IPS-NIHi7 (cell line): ENCODE measurements at regions not wholly inside any gene's neighbourhood (a gene's known extent, or its start where the extent isn't known, plus 50 kb on each side); places are given as distances from the start of the nearest gene placed in this dataset.

Experiments used
- DNase-seq: peaks from one replicate; pipeline ENCODE4 v3.0.0; 2012; ENCODE audit warnings: mixed read lengths; ENCODE audit errors: extremely low spot score

DNA sequence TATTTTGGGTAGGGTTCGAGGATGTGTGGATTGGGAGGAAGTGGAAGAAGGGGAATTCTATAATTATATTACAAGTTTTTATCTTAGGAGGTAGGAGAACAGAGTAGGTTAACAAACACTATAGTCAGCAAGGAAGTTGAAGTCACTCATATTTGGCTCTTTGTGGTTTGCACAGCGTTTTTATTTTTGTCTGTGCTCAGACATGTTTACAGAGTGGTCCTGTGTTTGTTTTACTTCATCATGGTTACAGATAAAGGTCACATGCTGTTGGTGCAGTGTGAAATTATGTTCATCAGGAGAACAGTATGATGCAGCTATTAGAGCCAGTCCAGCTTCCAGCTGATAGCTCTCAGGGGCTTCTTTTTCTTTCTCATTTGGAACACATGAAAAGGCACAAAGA lies 299.9 kb upstream of the SFRP2 start:
- DNase-seq, result no peak

DNA sequence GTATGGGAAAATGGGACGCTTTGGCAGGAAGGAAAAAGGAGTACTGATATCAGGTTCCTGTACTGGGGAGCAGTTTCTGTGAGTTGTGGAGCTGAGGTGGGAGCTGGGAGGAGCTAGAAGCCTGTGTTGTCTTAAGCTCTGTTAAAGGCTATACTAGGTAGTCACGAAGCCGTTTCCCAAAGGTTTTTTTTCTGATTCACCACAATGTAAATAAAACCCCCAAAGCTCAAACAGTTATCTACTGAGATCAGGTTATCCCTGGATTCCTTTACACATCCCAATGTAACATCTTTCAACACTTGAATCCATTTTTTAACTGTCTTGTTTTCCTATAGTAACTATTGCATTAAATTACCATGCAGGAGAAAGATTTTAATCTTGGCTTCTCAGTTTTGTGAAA lies 297.4 kb upstream of the SFRP2 start:
- DNase-seq, result peak; percentile 15

DNA sequence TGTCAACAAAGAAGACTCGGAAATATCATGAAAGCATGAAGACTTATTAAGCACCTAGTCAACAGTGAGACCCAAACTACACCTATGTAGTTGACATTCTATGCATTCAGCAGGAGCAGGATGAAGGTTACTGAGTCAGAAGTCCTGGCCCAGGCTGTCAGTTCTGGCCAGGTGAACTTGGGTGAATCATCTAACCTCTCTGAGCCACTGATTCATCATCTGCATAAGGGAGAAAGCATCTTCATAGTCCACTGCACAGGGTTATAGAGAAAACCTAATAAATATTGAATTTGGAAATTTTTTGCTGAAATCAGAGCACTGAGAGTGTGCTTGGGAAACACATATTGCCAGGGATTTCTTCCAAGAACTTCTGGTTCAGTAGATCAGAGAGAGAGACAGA lies 296.0 kb upstream of the SFRP2 start:
- DNase-seq, result no peak

DNA sequence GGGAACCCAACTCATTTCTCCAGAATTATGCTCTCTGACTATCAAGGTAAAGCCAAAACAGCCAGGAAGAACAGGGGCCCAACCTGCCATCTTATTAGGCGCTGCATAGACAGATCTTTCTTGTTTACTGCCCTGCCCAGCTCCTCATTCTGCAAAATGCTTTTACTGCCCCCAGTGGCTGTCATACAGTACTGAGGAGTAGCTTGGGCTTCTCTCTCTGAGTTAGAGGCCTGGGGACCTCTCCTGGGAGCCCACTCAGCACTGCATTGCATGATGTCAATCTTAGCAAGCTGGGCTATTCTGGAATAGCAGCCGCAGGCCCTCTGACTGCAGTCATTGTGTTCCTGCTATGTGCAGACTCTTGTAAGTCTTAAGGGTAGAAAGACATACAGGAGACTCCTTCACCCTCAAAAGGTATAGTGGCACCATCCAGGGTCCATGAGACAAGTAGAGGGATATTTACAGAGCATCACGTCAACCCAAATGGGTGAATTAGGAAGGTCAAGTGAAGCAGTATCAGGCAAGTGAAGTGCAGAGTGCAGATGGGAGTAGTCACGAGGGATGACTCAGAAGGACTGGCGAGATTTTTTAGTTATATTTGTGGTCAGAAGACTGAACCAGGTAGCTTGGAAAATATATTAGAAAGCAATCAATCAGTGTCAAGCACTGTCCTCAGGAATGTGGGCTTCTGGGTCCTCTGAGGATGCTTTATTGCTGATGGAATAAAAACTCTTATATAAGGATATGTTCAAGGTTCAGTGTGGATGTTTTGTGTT lies 294.1 kb upstream of the SFRP2 start:
- peak; percentile 71 for DNase-seq

DNA sequence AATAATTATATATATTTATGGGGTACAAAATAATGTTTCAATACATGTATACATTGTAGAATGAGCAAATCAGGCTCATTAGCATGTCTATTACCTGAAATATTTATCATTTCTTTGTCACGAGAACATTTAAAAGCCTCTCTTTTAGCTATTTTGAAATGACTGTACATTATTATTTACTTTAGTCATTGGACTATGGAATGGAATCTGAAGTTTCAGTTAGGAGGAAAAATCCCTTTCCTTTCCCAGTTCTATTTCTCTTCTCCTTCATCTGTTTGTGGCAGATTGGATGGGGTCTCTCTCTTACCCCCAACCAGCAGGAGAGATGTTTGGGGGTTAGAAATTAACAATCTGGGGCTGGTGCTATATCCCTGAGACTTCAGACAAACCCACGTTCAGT lies 292.5 kb upstream of the SFRP2 start:
- DNase-seq, result no peak

DNA sequence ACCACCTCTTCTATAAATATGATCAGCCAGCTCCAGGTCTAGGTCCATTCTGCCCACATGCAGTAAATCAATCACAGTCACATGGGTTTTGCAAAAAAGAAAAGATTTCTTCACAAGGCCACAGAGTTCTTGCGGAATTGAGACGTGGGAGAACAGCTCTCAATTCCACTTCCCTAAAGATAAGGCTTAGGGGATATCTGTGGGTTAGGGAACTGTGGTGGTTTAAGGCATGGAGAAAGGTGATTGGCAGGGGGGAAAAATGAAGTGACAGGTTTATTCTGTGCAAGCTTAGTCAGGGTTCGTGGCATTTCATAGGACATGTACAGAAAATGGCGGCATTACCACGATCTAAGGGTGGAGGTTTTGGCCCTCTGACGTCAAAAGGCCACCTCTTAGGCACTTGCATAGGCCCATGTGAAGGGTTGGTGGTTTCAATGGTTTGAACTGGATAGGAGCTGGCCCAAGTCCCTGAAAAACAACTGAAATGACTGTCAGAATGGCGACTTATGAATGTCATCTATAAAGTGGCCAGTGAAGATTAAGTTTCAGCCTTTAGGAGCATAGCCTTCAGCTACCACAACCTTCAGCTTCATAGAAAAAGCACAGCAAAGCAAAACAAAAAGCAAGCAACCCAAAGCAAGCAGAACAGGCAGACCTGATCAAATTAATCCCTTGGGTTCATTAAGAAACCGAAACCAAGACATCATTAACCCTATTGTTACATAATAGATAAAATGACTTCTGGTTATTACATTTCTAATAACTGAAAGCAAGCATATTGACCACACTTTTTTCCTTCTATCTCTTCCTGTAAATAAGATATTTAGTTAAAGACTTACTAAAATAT lies 289.8 kb upstream of the SFRP2 start:
- DNase-seq, result no peak

DNA sequence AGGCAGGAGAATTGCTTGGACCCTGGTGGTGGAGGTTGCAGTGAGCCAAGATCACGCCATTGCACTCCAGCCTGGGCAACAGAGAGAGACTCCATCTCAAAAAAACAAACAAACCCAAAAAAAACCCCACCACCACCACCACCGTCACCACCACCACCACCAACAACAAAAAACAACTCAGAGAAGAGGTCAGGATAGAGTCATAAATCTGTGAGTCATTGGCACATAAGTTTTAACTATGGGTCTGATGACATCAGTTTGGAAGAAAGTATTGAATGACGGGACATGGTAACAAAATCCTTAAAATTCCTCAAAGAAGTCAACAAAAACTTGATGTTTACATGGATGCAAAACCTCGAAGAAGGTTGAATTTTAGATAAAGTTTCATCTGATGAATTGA lies 288.0 kb upstream of the SFRP2 start:
- DNase-seq, result no peak

DNA sequence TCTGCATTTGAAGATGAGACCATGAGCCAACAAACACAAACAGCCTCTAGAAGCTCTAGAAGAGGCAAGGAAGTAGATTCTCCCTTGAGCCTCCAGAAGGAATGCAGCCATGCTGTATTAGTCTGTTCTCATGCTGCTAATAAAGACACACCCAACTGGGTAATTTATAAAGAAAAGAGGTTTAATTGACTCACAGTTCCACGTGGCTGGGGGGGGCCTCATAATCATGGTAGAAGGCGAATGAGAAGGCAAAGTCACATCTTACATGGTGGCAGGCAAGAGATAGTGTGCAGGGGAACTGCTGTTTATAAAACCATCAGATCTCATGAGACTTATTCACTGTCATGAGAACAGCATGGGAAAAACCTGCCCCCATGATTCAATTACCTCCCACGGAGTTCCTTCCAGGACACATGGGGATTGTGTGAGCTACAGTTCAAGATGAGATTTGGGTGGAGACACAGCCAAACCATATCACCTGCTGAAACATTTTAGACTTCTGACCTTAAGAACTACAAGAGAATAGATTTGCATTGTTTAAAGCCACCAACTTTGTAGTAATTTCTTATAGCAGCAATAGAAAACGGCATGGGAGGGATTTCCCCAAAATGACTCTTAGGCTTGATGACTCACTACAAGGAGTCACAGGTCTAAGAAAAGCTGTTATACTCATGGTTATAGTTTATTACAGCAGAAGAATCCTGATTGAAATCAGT lies 284.4 kb upstream of the SFRP2 start:
- DNase-seq, result no peak

DNA sequence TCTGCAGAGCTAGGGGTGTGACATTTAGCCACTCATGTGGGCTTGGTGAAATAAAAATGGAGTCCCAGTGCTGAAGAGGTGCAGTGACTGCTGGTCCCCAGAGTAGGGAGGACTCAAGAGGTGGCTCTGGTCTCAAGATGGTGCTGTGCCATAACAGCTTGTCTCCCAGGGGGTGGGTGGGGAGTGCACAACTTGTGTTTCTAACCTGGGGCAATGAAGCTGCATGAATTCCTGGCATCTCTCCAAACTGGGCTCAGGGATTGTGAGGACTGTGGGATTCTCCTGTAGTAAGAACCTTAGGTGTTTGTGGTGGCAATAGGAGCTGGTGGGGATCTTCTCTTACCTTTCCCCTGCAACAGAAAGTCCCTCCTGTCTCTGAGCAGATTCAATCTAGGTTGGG lies 278.9 kb upstream of the SFRP2 start:
- DNase-seq, result no peak

DNA sequence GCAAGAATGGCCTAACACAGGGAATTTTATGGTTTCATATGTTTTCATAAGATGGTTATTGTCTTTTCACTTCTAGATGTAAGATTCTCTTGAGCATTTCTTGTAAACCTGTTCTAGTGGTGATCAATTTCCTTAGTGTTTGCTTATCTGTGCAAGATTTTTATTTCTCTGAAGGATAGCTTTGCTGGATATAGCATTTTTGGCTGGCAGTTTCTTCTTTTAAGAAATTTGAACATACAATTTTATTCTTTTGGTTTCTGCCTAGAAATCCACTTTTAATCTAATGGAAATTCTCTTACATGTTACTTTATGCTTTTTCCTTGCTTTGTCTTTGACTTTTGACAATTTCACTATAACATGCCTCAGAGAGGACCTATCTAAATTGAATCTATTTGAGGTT lies 276.5 kb upstream of the SFRP2 start:
- no peak for DNase-seq

DNA sequence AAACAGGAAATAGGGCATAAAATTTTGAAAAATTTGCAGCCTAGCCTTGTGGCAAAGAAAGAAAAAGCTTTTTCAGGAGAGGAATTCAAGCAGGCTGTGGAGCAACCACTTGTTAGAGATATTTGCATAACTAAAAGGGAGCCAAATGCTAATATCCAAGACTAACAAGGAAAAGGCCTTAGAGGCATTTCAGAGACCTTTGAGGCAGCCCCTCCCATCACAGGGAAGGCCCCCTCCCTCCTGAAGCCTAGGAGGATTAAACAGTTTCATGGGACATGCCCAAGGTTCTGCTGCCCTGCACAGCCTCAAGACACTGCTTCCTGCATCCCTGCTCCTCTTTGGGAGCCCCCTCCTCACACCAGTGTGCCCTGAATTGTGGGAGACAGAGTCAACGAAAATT lies 275.4 kb upstream of the SFRP2 start:
- no peak for DNase-seq

DNA sequence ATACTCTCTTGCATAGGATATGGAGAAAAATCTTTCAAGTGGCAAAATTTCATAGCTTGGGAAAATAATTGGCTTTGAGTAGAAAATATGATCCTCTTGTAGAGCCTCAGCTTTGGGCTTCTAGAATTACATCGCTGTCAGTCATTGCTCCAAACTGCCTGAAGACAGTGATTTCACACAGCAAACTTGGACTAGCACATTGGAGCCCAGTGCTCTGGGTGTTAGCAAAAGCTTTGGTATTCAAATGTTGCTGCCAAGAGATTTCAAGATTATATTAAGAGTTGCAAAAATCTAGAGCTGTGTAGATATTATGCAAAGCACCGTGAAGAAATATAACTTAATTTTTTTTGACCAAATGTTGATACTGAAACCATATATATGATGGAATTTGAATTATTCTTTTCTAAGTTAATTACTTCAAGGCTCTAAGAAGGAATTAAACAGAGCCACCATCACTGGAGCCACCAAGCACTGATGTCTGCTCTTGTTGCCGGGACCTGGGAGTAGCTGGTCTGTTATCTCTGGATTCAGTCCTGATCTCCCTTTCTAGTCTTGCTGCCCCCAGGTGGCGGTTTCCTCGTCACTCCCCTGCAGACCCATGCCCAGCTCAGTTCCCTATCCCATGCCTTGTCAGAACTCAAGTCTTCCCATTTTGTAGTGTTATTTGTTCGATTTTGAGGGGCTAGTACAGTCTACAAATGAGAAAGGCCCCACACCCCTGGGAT lies 260.7 kb upstream of the SFRP2 start:
- DNase-seq, result peak; percentile 85

DNA sequence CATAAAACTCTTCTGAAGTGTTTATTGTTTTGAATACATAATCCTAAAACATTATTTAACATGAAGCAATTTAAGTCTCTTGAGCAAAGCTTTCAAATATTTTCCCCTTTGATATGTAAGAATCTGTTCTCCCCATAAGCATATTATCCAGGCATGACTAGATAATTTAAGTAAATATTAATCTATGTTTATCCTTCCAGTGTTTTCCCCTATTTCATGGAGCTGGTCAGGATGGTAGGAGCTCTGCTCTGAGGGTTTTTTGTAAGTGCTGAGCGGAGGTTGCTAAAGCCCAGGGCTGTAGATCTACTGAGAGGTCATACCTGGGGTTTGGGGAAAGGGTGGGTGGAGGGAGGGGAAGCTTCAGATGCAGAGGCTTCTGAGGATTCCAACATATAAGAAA lies 258.9 kb upstream of the SFRP2 start:
- DNase-seq, result no peak

DNA sequence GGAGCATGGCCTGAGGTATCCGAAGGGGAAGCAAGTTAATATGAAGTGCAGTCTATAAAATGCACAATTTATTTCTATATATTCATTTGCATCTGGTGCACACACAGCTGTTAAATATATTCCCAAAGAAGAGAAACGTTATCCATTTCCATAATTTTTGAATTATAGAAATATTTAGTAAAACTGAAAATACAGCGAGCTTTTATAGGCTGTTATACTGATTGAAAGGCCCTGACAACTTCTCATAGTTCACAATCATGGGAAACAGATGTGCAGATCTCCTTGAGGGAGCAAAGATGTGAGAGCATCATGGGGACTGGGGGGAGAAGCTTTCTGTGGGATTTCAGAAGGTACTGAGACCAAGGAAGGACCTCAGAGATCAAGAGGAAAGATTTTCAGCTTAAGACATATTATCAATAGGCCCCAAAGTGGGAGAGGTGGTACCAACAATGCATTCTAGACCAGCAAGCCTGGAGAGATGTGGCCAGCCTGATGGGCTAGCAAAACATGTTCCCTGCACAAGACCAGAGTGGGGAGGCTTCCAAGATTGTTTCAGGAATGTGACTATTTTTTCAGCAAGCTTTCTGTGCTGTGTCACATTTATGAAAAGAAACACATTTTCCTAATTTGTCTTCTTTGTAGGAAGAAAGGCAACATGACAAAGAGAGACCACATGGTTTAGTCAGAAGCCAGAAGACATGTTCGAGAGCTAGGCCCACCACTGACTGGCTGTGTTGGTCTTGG lies 256.0 kb upstream of the SFRP2 start:
- DNase-seq, result no peak

DNA sequence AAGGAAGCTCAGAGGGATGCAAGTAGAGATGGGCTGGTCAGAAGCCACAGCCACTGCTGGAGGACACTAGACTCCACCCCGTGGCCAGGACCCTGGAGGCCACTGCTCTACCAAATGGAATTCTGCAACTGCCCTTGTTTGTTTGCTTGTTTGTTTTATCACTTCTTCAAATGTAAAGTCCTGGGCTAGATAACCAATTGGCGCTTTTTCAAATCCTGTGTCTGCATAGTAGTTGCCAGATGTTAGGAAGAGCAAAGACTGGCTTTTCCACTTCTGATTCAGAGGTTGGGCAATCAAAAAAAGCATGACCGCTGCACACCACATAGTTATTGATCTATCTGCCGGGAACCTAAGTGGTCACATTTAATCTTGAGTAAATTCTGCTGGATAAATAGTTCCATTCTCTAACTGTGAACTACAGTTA lies 255.2 kb upstream of the SFRP2 start:
- no peak for DNase-seq

DNA sequence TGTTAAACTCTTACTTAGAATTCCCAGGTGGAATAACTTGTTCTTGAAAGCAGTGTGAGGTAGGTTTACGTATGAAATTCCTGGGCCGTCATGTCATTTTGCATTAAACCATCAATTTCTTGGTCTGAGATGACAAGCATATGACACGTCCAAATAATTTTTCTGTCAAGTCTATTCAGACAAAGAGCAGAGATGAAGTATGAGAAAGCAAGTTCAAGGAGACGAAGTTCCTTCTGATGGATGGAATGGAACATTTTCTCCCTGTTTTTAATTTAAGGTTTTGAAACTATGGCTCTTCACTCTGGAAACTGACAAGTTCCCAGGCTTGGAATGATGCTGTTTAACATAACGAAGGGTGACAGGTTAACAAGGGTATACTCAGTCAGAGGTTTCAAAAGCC lies 252.8 kb upstream of the SFRP2 start:
- DNase-seq, result no peak

DNA sequence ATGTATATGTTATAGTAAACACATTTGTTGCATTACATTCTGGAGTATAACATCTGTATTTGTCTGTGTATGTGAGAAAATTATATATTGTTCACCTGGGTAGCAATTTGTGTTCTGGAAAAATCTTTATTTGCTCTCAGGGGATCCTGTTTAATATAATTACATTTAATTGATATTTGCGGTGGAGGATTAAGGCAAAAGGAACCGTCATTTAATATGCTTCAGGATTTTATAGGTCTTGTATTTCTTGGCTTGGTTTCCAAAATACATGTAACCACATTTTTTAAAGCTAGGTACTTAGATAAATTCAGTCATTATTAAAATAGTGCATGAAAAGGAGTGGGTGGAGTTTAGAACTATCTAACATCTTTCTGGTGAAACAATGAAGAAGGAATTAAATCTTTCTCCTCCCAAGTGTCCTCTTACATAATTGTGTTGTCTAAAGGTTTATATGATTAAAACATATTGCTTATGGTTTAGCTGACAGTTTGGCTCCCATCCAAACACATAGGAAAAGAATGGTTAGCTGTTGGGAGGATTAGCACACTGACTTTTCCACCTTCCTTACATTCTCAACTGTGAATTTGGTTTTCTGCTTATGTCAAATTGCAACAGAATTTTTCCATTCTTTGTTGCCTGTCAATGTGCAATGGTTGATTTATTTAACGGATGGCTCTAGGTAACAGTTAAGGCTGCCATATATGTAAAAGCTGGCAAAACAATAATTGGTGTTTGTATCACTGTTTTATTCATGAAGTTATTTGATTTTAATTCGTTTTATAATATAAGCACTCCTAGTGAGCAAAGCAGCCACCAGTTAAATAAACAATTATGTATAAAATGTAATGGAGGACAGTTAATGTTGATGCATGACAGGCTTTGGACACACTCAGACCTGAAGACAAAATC lies 250.8 kb upstream of the SFRP2 start:
- DNase-seq, result no peak

DNA sequence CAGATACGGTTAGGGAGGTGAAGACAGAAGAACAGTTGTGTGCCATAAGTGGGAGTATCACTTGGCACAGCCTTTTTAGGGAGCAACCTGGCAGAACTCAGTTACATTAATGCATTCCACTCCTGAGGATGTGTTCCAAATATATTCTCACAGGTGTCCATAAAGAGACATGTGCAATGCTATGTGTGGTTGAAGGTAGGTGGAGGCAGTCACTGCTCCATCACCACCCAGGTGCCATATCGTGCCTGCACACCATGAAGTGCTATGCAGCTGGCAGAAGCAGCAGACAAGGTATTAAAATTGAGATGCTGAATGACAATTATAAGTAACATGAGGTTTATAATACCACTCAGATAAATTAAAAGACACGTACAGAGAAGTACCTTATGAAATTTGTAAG lies 248.0 kb upstream of the SFRP2 start:
- DNase-seq, result no peak

DNA sequence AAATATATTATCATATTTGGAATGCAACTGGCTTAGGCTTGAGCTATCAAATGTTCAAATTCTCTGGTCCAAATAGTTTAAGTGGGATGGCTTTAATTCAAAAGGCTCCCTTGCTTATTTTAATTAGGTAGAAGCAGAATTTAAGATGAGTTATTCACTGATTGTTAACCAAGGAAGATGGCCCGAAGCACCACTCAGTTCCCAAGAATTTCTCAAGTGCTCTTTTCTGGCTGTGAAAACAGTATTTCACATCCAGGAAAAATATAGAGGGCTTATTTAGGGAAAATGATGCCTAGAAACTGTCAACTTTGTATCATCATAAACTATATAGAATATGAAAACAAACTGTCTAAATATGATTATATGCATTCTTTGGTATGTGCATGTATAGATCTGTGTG lies 246.5 kb upstream of the SFRP2 start:
- no peak for DNase-seq

DNA sequence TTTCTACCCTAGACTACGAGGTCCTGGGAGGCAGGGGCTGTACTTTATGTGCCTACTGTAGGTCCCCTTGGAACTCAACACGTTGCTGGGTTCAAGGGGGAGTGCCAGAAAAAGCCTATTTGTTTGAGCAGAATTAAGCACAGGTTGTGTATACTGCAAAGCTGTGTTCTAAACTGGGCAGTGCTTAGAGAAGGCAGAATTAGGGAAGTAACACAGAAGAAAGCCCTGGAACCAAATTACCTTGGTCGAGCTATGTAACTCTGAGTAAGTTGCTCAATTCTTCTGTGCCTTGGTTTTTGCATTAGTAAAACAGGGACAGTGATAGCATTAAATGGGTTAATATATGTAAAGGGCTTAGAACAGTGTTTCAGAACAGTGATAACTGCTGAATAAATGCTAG lies 245.0 kb upstream of the SFRP2 start:
- DNase-seq, result no peak
